Muscle of leg (tissue), 3 donors: ENCODE measurements at regions not wholly inside any gene's neighbourhood (a gene's known extent, or its start where the extent isn't known, plus 50 kb on each side); places are given as distances from the start of the nearest gene placed in this dataset.

Experiments used
- DNase-seq: peaks from one replicate; pipeline ENCODE4 v3.0.0; 2013
- H3K27ac ChIP-seq: one replicate; pipeline ENCODE4 v1.5.1; 2013; ENCODE audit warnings: mild to moderate bottlenecking, low read length, control low read depth
- H3K27me3 ChIP-seq: one replicate; pipeline ENCODE4 v1.6.1; 2013; ENCODE audit warnings: low read length; ENCODE audit not compliant: control insufficient read depth, insufficient read depth
- H3K36me3 ChIP-seq: one replicate; pipeline ENCODE4 v1.6.1; 2013; ENCODE audit warnings: low read length; ENCODE audit not compliant: control insufficient read depth, insufficient read depth
- H3K4me1 ChIP-seq: one replicate; pipeline ENCODE4 v1.6.1; 2013; ENCODE audit warnings: low read length; ENCODE audit not compliant: control insufficient read depth, insufficient read depth
- H3K4me3 ChIP-seq: one replicate; pipeline ENCODE4 v1.5.1; 2013; ENCODE audit warnings: low read length, control low read depth
- H3K9me3 ChIP-seq: replicated peaks from 2 replicates; pipeline ENCODE4 v1.6.1; 2013; ENCODE audit warnings: low read depth, low read length; ENCODE audit not compliant: control insufficient read depth
- WGBS: methylation state at CpG from one replicate; pipeline ENCODE4 v1.1.5; 2013; ENCODE audit warnings: missing lambda C conversion rate; ENCODE audit not compliant: insufficient coverage; 5-methylcytosine and 5-hydroxymethylcytosine counted together

- Histone ChIP-seq H3K36me3 (no peaks in the 10 kb centered on the region), H3K27me3 (no peaks in the 10 kb centered on the region), H3K4me1 (no peaks in the 10 kb centered on the region), H3K9me3 (no peaks in the 10 kb centered on the region), H3K4me3 (no peak overlapping the region), H3K27ac (no peak overlapping the region)
- DNase-seq, result no peak
Measured at GRCh38 chr18:56148373-56148772, 490.0 kb downstream of the TXNL1 start.

GRCh38 chr18:56146565-56146964 lies 491.8 kb downstream of the TXNL1 start:
- H3K36me3 ChIP-seq, result no peaks in the 10 kb centered on the region
- no peak for DNase-seq
- no CpG with 5 or more reads among the region's 1 CpG for WGBS
- H3K27me3 ChIP-seq, result no peaks in the 10 kb centered on the region
- H3K4me1 ChIP-seq, result no peaks in the 10 kb centered on the region
- H3K9me3 ChIP-seq, result no peaks in the 10 kb centered on the region
- H3K4me3 ChIP-seq, result no peak overlapping the region
- H3K27ac ChIP-seq, result no peak overlapping the region

- Histone ChIP-seq H3K4me3 (no peak overlapping the region), H3K27me3 (no peaks in the 10 kb centered on the region), H3K36me3 (no peaks in the 10 kb centered on the region), H3K4me1 (no peaks in the 10 kb centered on the region), H3K9me3 (no peaks in the 10 kb centered on the region), H3K27ac (no peak overlapping the region)
- WGBS, result no CpG with 5 or more reads among the region's 2 CpGs
- DNase-seq, result no peak
Measured at GRCh38 chr18:56142001-56142400, 496.4 kb downstream of the TXNL1 start.

- Histone ChIP-seq H3K27ac (no peak overlapping the region), H3K36me3 (no peaks in the 10 kb centered on the region), H3K4me1 (no peaks in the 10 kb centered on the region), H3K9me3 (no peaks in the 10 kb centered on the region), H3K27me3 (no peaks in the 10 kb centered on the region), H3K4me3 (no peak overlapping the region)
- DNase-seq, result no peak
- 81% methylated on average over 5 of the region's 8 CpGs for WGBS
Measured at GRCh38 chr18:56139792-56140254, 498.6 kb downstream of the TXNL1 start.

- Histone ChIP-seq H3K4me3 (no peak overlapping the region), H3K27ac (no peak overlapping the region), H3K9me3 (no peaks in the 10 kb centered on the region), H3K27me3 (no peaks in the 10 kb centered on the region), H3K36me3 (no peaks in the 10 kb centered on the region), H3K4me1 (no peaks in the 10 kb centered on the region)
- DNase-seq, result no peak
Measured at GRCh38 chr18:56139372-56139771, 499.0 kb downstream of the TXNL1 start.

GRCh38 chr18:56136105-56136504 lies 502.3 kb downstream of the TXNL1 start:
- no CpG with 5 or more reads among the region's 2 CpGs for WGBS
- Histone ChIP-seq H3K9me3 (no peaks in the 10 kb centered on the region), H3K36me3 (no peaks in the 10 kb centered on the region), H3K27me3 (no peaks in the 10 kb centered on the region), H3K27ac (no peak overlapping the region), H3K4me3 (no peak overlapping the region), H3K4me1 (no peaks in the 10 kb centered on the region)
- DNase-seq, result no peak

GRCh38 chr18:56130481-56130880 lies 507.9 kb downstream of the TXNL1 start:
- DNase-seq, result no peak
- no peaks in the 10 kb centered on the region for H3K4me1 ChIP-seq
- no peak overlapping the region for H3K27ac ChIP-seq
- no peaks in the 10 kb centered on the region for H3K9me3 ChIP-seq
- 100% methylated on average over 1 of the region's 2 CpGs for WGBS
- H3K27me3 ChIP-seq, result no peaks in the 10 kb centered on the region
- H3K36me3 ChIP-seq, result no peaks in the 10 kb centered on the region
- no peak overlapping the region for H3K4me3 ChIP-seq

GRCh38 chr18:56128153-56128791 lies 510.1 kb downstream of the TXNL1 start:
- H3K4me1 ChIP-seq, result no peaks in the 10 kb centered on the region
- no CpG with 5 or more reads among the region's 2 CpGs for WGBS
- no peaks in the 10 kb centered on the region for H3K9me3 ChIP-seq
- H3K36me3 ChIP-seq, result no peaks in the 10 kb centered on the region
- no peaks in the 10 kb centered on the region for H3K27me3 ChIP-seq
- H3K4me3 ChIP-seq, result no peak overlapping the region
- no peak for DNase-seq
- no peak overlapping the region for H3K27ac ChIP-seq

- no peaks in the 10 kb centered on the region for H3K4me1 ChIP-seq
- H3K9me3 ChIP-seq, result no peaks in the 10 kb centered on the region
- H3K36me3 ChIP-seq, result no peaks in the 10 kb centered on the region
- no peak overlapping the region for H3K4me3 ChIP-seq
- H3K27me3 ChIP-seq, result no peaks in the 10 kb centered on the region
- WGBS, result no CpG with 5 or more reads among the region's 5 CpGs
- DNase-seq, result no peak
- H3K27ac ChIP-seq, result no peak overlapping the region
Measured at GRCh38 chr18:56127322-56128099, 510.9 kb downstream of the TXNL1 start.

GRCh38 chr18:56124186-56124585 lies 514.2 kb downstream of the TXNL1 start:
- DNase-seq, result no peak
- Histone ChIP-seq H3K36me3 (no peaks in the 10 kb centered on the region), H3K27me3 (no peaks in the 10 kb centered on the region), H3K9me3 (no peaks in the 10 kb centered on the region), H3K4me1 (no peaks in the 10 kb centered on the region), H3K4me3 (no peak overlapping the region), H3K27ac (no peak overlapping the region)
- WGBS, result no CpG with 5 or more reads among the region's 2 CpGs
